Smooth muscle cell (in vitro differentiated cells): ENCODE measurements at regions not wholly inside any gene's neighbourhood (a gene's known extent, or its start where the extent isn't known, plus 50 kb on each side); places are given as distances from the start of the nearest gene placed in this dataset.

Experiments used
- DNase-seq: peaks from one replicate; lab custom pipeline; 2025; ENCODE audit not compliant: unreplicated experiment; lab: John Stamatoyannopoulos, UW
- H2AFZ ChIP-seq: fragments of 200-600 bp; sonication (generic); 2 replicates; pipeline ENCODE4 v1.6.0; 2016; ENCODE audit warnings: antibody characterized with exemption, low read depth, mild to moderate bottlenecking
- H3F3A ChIP-seq: fragments of 200-600 bp; sonication (generic); 2 replicates; pipeline ENCODE4 v1.6.0; 2017; ENCODE audit warnings: antibody characterized with exemption, low read depth
- H3K27ac ChIP-seq: fragments of 200-600 bp; sonication (generic); 2 replicates; pipeline ENCODE4 v1.5.1; 2016; ENCODE audit warnings: low read depth, mild to moderate bottlenecking
- H3K27me3 ChIP-seq: fragments of 200-600 bp; sonication (generic); 2 replicates; pipeline ENCODE4 v1.6.1; 2016; ENCODE audit warnings: low read depth, mild to moderate bottlenecking
- H3K36me3 ChIP-seq: fragments of 200-600 bp; sonication (generic); 2 replicates; pipeline ENCODE4 v1.5.1; 2016; ENCODE audit warnings: low read depth
- H3K4me1 ChIP-seq: fragments of 200-600 bp; sonication (generic); 2 replicates; pipeline ENCODE4 v1.5.1; 2016; ENCODE audit warnings: low read depth
- H3K4me2 ChIP-seq: fragments of 200-600 bp; sonication (generic); 2 replicates; pipeline ENCODE4 v1.6.0; 2016; ENCODE audit warnings: mild to moderate bottlenecking
- H3K4me3 ChIP-seq: fragments of 200-600 bp; sonication (generic); 2 replicates; pipeline ENCODE4 v1.5.1; 2016; ENCODE audit warnings: mild to moderate bottlenecking
- H3K79me2 ChIP-seq: fragments of 200-600 bp; sonication (generic); 2 replicates; pipeline ENCODE4 v1.6.0; 2016; ENCODE audit warnings: low read depth, mild to moderate bottlenecking
- H3K9ac ChIP-seq: fragments of 200-600 bp; sonication (generic); 2 replicates; pipeline ENCODE4 v1.6.0; 2016; ENCODE audit warnings: low read depth
- H3K9me3 ChIP-seq: fragments of 200-600 bp; sonication (generic); replicated peaks from 2 replicates; pipeline ENCODE4 v1.5.1; 2016; ENCODE audit warnings: low read depth
- H4K20me1 ChIP-seq: fragments of 200-600 bp; sonication (generic); 2 replicates; pipeline ENCODE4 v1.6.0; 2016; ENCODE audit warnings: low read depth
- CTCF ChIP-seq: fragments of 200-600 bp; sonication (generic); IDR thresholded peaks from 2 replicates; pipeline ENCODE4 v1.5.1; 2017; ENCODE audit warnings: borderline replicate concordance, mild to moderate bottlenecking, antibody characterized with exemption; ENCODE audit not compliant: insufficient read depth, poor library complexity, severe bottlenecking
- WGBS: methylation state at CpG from one replicate; pipeline ENCODE4 v1.1.7; 2016; ENCODE audit warnings: low lambda C conversion rate; 5-methylcytosine and 5-hydroxymethylcytosine counted together

DNA sequence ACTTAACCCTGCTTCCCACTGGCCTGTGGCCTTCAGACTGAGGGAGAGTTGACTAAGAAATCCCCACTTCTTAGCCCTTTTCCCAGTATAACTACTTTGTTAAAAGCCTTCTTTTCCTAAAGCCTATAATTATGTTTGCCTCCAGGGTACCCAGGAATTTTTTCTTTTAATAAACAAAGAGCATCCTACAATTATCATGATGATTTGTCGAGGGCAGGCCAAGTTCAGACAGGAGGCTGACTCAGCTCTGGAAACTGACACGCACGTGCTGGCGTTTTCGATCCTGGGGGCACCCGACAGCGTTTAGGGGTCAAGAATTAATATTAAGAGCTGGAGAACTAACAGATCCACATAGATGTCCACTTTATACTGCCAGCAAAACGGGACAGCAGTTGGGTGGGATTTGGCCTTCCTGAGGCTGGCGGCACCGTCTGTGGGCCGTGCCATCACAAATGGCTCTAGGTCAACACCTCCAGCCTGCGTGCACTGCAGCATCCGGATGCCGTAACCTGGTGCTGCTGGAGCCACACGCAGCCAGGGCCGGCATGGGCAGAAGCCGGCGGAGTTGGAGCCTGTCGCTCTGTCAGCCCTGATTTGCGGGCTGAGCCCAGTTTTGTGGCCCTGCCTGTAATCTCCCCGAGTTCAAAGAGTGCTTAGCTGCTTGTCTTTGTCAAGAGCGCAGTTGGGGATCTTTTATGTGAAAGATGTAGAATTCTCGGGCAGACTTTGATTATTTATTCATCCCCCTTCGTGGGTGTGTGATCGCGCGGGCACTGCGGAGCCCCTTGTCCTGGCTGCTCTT is 191.0 kb downstream of the GLI2 start:
- 68% methylated on average over 28 of the region's 28 CpGs for WGBS
- no peak for TF ChIP-seq CTCF
- no peak overlapping the region for H3K9ac ChIP-seq
- peak overlapping the region; percentile 48 for H3K27ac ChIP-seq
- DNase-seq: no peak
- no peak overlapping the region for H3K4me3 ChIP-seq
- no peaks in the 10 kb centered on the region for H4K20me1 ChIP-seq
- no peak overlapping the region for H2AFZ ChIP-seq
- no peak overlapping the region for H3K4me2 ChIP-seq
- peaks cover 39% of the 10 kb centered on the region for H3K79me2 ChIP-seq
- no peaks in the 10 kb centered on the region for H3K36me3 ChIP-seq
- H3K9me3 ChIP-seq: no peaks in the 10 kb centered on the region
- no peaks in the 10 kb centered on the region for H3K27me3 ChIP-seq
- H3K4me1 ChIP-seq: no peaks in the 10 kb centered on the region
- H3F3A ChIP-seq: peaks cover 3% of the 10 kb centered on the region

DNA sequence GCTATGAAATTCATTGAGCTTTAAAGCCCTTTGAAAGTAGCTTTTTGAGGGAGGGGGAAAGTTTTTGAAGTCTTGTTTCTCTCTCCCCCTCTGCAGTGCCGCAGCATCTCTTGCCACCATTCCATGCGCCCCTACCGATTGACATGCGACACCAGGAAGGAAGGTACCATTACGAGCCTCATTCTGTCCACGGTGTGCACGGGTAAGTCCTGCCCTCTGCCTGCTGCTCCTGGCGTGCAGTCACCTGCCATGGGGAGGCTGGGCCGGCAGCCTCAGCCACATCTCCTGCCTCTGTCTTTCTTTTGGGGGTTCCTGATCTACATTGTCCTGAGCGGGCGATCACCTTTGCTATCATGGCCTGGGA is 191.6 kb downstream of the GLI2 start:
- 97% methylated on average over 11 of the region's 11 CpGs for WGBS
- Histone ChIP-seq H3K9ac (no peak overlapping the region), H3K79me2 (peaks cover 39% of the 10 kb centered on the region), H3K36me3 (no peaks in the 10 kb centered on the region), H3K9me3 (no peaks in the 10 kb centered on the region), H3K27me3 (no peaks in the 10 kb centered on the region), H3F3A (peaks cover 3% of the 10 kb centered on the region), H3K27ac (no peak overlapping the region), H4K20me1 (no peaks in the 10 kb centered on the region), H3K4me3 (no peak overlapping the region), H2AFZ (no peak overlapping the region), H3K4me1 (peaks cover under 1% of the 10 kb centered on the region), H3K4me2 (no peak overlapping the region)
- no peak for TF ChIP-seq CTCF
- no peak for DNase-seq

DNA sequence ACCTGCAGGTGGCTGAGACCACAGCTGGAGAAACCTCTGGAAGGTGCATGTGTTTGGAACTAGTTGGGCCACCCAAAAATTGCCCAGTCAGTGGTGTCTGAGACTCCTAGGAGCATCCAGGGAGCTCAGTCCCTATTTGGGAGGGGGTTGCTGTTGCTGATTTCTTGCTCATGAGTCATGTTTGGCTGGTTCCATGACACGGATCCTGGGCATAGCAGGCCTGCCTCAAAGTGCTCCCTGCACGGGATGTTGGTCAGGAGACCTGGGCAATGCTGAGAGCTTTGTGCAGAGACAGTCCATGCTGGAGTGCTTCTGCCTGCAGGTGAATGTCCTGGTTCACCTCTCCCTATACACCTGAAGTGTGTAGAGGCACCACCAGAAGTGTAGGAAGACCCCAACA is 194.2 kb downstream of the GLI2 start:
- H3F3A ChIP-seq: peaks cover 7% of the 10 kb centered on the region
- DNase-seq: no peak
- H3K27ac ChIP-seq: peak overlapping the region; percentile 99
- no peaks in the 10 kb centered on the region for H3K9me3 ChIP-seq
- no peaks in the 10 kb centered on the region for H3K27me3 ChIP-seq
- no peak overlapping the region for H2AFZ ChIP-seq
- H3K79me2 ChIP-seq: peaks cover 24% of the 10 kb centered on the region
- no peaks in the 10 kb centered on the region for H4K20me1 ChIP-seq
- peak overlapping the region; percentile 69 for H3K9ac ChIP-seq
- no peak for TF ChIP-seq CTCF
- 18% methylated on average over 2 of the region's 2 CpGs for WGBS
- no peaks in the 10 kb centered on the region for H3K36me3 ChIP-seq
- peaks cover 17% of the 10 kb centered on the region for H3K4me1 ChIP-seq
- peak overlapping the region; percentile 32 for H3K4me2 ChIP-seq
- no peak overlapping the region for H3K4me3 ChIP-seq

DNA sequence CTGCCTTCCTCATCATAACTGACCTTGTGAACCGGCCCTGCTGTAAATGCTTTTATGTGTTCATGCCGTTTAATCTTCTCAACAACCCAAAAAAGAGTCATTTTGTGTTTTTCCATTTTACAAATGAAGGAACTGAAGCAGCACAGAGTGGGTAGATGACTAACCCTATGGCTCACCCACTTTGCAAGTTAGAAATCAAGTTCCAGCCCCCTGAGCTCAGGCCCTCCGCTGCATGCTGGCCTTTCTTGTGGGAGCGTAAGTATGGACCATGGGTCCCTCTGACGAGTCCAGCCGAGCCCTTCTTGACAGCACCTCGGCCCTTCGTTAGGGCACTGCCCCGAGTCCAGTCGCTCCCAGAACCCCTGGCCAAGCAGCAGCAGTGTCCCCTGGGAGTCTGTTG is 194.6 kb downstream of the GLI2 start:
- no peak for TF ChIP-seq CTCF
- no peak overlapping the region for H3K4me3 ChIP-seq
- H2AFZ ChIP-seq: no peak overlapping the region
- peaks cover 20% of the 10 kb centered on the region for H3K4me1 ChIP-seq
- peaks cover 21% of the 10 kb centered on the region for H3K79me2 ChIP-seq
- H4K20me1 ChIP-seq: no peaks in the 10 kb centered on the region
- no peaks in the 10 kb centered on the region for H3K9me3 ChIP-seq
- no peaks in the 10 kb centered on the region for H3K36me3 ChIP-seq
- peaks cover 7% of the 10 kb centered on the region for H3F3A ChIP-seq
- H3K27me3 ChIP-seq: no peaks in the 10 kb centered on the region
- H3K9ac ChIP-seq: peak overlapping the region; percentile 69
- H3K27ac ChIP-seq: peak overlapping the region; percentile 99
- 65% methylated on average over 10 of the region's 10 CpGs for WGBS
- peak overlapping the region; percentile 38 for H3K4me2 ChIP-seq
- no peak for DNase-seq
